Muscle of leg (tissue), 3 donors: ENCODE measurements at regions not wholly inside any gene's neighbourhood (a gene's known extent, or its start where the extent isn't known, plus 50 kb on each side); places are given as distances from the start of the nearest gene placed in this dataset.

ENCODE experiments used
- DNase-seq: peaks from one replicate; pipeline ENCODE4 v3.0.0; 2013
- H3K27ac ChIP-seq: one replicate; pipeline ENCODE4 v1.5.1; 2013; ENCODE audit warnings: mild to moderate bottlenecking, low read length, control low read depth
- H3K27me3 ChIP-seq: one replicate; pipeline ENCODE4 v1.6.1; 2013; ENCODE audit warnings: low read length; ENCODE audit not compliant: control insufficient read depth, insufficient read depth
- H3K36me3 ChIP-seq: one replicate; pipeline ENCODE4 v1.6.1; 2013; ENCODE audit warnings: low read length; ENCODE audit not compliant: control insufficient read depth, insufficient read depth
- H3K4me1 ChIP-seq: one replicate; pipeline ENCODE4 v1.6.1; 2013; ENCODE audit warnings: low read length; ENCODE audit not compliant: control insufficient read depth, insufficient read depth
- H3K4me3 ChIP-seq: one replicate; pipeline ENCODE4 v1.5.1; 2013; ENCODE audit warnings: low read length, control low read depth
- H3K9me3 ChIP-seq: replicated peaks from 2 replicates; pipeline ENCODE4 v1.6.1; 2013; ENCODE audit warnings: low read depth, low read length; ENCODE audit not compliant: control insufficient read depth
- WGBS: methylation state at CpG from one replicate; pipeline ENCODE4 v1.1.5; 2013; ENCODE audit warnings: missing lambda C conversion rate; ENCODE audit not compliant: insufficient coverage; 5-methylcytosine and 5-hydroxymethylcytosine counted together

DNA sequence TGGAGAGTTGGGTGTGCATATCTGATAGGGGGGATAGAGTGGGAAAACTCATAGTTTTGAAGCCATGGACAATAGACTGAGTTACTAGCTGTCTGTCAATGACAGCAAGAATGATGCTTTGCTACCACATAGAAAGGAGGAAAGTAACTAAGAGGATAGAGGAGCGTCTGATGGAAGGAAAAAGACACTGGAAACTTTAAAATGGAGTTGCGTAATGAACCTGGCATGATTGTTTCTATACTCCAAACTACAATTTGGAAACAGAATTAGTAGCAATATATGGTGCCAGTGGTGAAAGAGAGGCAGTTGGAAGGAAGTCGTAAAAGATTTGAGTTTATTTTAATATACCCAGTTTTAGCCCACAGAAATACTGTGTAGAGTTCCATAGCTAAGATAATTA lies 163.6 kb downstream of the TUSC7 start:
- no CpG with 5 or more reads among the region's 3 CpGs for WGBS
- no peak overlapping the region for H3K4me3 ChIP-seq
- no peak overlapping the region for H3K27ac ChIP-seq
- H3K9me3 ChIP-seq: peaks cover 2% of the 10 kb centered on the region
- H3K27me3 ChIP-seq: no peaks in the 10 kb centered on the region
- no peaks in the 10 kb centered on the region for H3K4me1 ChIP-seq
- no peak for DNase-seq
- no peaks in the 10 kb centered on the region for H3K36me3 ChIP-seq

DNA sequence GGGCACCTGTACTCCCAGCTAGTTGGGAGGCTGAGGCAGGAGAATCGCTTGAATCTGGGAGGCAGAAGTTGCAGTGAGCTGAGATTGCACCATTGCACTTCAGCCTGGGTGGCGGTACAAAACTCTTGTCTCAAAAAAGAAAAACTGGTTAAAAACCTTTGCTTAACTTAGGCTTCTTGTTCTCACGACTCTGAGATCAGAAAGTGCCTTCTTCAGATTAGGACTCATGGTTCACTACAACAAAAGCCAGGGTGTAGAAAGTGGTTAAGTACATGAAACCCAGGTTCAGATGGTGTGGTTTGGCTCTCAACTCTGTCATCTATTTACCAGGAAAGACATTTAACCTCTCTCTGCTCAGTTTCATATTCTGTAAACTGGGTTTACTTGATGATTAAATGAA lies 168.4 kb downstream of the TUSC7 start:
- WGBS: 95% methylated on average over 3 of the region's 3 CpGs
- no peak overlapping the region for H3K4me3 ChIP-seq
- H3K27me3 ChIP-seq: no peaks in the 10 kb centered on the region
- H3K9me3 ChIP-seq: peaks cover 2% of the 10 kb centered on the region
- H3K36me3 ChIP-seq: no peaks in the 10 kb centered on the region
- H3K27ac ChIP-seq: no peak overlapping the region
- no peak for DNase-seq
- no peaks in the 10 kb centered on the region for H3K4me1 ChIP-seq

DNA sequence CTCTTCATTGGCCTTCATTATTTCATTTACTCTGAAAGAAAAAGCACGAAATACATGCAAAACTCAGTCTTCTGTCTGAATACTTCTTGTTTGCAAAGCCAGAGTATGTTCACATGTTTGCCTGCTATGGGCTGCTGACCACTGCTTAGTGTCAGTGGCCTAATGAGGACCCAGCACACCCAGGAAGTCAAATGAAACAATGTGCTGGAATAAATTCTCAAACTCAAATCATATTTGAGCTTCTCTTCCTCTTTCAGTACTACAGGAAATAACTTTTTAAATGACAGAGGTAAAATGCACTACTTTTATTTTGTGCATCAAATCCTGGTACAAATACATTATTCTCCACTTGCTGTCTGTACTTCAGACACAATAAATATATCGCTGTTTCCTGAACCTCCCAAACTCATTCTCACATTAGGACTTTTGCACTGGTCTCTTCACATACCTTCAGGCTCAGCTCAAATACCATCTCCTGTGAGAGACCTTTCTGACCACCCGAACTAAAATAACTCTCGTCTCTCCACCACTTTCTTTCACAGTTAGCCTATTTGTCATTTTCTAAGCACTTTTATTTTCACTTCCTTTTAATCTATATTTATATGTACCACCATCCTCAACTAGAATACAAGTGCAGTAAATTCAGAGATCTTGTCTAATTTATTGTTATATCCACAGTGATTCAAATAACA lies 176.8 kb downstream of the TUSC7 start:
- H3K27me3 ChIP-seq: no peaks in the 10 kb centered on the region
- WGBS: 70% methylated on average over 2 of the region's 4 CpGs
- no peaks in the 10 kb centered on the region for H3K9me3 ChIP-seq
- no peak overlapping the region for H3K4me3 ChIP-seq
- H3K27ac ChIP-seq: no peak overlapping the region
- H3K4me1 ChIP-seq: no peaks in the 10 kb centered on the region
- DNase-seq: no peak
- H3K36me3 ChIP-seq: no peaks in the 10 kb centered on the region

DNA sequence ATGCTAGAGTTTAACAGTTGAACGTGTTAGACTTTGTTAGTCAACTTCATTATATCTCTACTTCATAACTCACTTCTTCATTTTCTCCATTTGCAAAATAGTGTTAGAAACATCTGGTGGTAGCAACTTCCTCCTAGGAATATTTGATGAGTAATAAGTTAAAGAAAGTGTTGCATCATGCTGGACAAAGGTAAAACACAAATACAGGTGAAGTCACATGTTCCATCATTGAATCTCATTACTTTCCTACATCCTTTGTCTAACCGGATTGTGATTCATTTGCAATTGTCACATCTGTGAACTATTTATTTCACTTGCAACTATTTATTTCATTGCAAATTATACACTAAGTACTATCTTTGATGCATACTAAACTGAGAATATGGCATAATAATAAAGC lies 186.5 kb downstream of the TUSC7 start:
- no peak for DNase-seq
- Histone ChIP-seq H3K4me1 (no peaks in the 10 kb centered on the region), H3K36me3 (no peaks in the 10 kb centered on the region), H3K27me3 (no peaks in the 10 kb centered on the region), H3K4me3 (no peak overlapping the region), H3K9me3 (no peaks in the 10 kb centered on the region), H3K27ac (no peak overlapping the region)
- WGBS: no CpG with 5 or more reads among the region's 2 CpGs

DNA sequence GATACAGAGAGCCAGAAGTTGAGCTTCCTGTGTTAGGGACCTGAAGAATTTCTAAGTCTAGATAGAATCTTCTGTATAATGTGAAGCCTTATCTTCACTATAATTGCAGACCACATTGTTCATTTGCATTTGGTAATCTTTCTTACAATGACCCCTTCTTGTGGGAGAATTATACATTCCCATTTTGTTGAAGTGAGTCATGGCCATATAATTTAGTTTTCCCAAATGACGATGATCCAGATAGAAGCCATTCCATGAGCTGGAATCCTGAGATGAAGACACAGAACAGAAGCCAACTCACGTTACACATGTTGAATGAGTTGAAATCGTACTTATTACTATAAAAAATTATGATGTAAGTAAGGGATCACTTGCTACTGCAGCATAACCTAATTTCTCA lies 187.8 kb downstream of the TUSC7 start:
- WGBS: no CpG with 5 or more reads among the region's 3 CpGs
- Histone ChIP-seq H3K27me3 (no peaks in the 10 kb centered on the region), H3K27ac (no peak overlapping the region), H3K36me3 (no peaks in the 10 kb centered on the region), H3K9me3 (no peaks in the 10 kb centered on the region), H3K4me3 (no peak overlapping the region), H3K4me1 (no peaks in the 10 kb centered on the region)
- DNase-seq: no peak

DNA sequence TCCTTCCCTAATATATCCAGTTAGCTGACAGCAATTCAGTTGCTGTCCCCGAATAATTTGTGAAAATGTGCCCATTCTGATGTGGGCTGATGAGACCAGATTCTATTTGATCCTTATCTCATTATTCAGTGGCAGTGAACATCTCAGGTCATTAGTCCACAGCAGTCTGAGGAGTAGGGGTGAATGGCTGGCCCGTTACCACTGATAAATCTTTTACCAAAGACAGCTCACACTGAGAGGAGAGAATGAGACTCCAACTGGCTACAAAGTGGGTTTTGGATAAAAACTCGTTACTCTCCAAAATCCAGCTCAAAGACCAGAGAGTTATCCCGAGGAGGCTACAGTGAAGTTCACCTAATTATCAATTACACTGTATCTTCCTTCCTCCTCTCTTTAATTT lies 189.7 kb downstream of the TUSC7 start:
- WGBS: 80% methylated on average over 1 of the region's 4 CpGs
- DNase-seq: no peak
- Histone ChIP-seq H3K36me3 (no peaks in the 10 kb centered on the region), H3K4me1 (no peaks in the 10 kb centered on the region), H3K4me3 (no peak overlapping the region), H3K9me3 (no peaks in the 10 kb centered on the region), H3K27ac (no peak overlapping the region), H3K27me3 (no peaks in the 10 kb centered on the region)

DNA sequence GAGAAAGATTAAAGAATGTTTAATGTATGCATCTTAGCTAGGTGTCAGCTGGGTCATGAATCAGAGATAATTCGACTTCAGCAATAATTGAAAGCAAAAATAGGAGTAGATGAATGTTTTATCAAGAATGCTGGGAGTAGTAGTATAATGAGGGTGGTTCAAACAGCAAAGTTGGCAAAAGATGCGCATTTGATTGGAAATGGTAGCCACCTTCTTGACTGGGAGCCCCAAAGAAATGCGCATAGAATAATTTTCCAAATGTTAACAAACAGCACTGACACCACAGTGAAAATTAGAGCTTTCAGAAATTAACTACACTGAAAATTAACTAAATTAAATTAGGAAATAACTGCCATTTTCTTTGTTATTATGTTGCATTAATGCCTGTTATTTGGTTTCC lies 195.8 kb downstream of the TUSC7 start:
- 88% methylated on average over 1 of the region's 3 CpGs for WGBS
- Histone ChIP-seq H3K27ac (no peak overlapping the region), H3K9me3 (no peaks in the 10 kb centered on the region), H3K27me3 (no peaks in the 10 kb centered on the region), H3K4me3 (no peak overlapping the region), H3K36me3 (no peaks in the 10 kb centered on the region), H3K4me1 (no peaks in the 10 kb centered on the region)
- no peak for DNase-seq

DNA sequence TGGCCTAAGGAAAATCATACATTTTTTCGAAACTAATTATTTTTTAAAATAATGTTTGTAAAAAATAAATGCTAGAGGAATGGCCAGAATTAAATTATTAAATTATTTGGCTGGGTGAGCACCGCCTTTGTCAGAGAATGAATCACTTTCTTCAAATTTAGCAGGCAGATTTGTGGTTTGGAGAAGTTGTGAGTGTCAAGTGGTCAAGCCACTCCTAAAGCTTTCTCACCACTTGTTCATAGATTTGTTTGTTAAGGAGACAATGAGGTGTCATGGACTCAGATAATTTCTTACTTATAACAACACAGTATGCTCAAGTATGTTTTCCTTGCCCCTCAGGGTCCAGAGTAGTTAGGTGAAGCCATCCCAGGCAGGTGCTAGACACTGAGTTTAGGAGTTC lies 196.2 kb downstream of the TUSC7 start:
- H3K36me3 ChIP-seq: no peaks in the 10 kb centered on the region
- H3K27me3 ChIP-seq: no peaks in the 10 kb centered on the region
- H3K9me3 ChIP-seq: no peaks in the 10 kb centered on the region
- 80% methylated on average over 1 of the region's 2 CpGs for WGBS
- DNase-seq: no peak
- H3K4me3 ChIP-seq: no peak overlapping the region
- H3K27ac ChIP-seq: no peak overlapping the region
- H3K4me1 ChIP-seq: no peaks in the 10 kb centered on the region

DNA sequence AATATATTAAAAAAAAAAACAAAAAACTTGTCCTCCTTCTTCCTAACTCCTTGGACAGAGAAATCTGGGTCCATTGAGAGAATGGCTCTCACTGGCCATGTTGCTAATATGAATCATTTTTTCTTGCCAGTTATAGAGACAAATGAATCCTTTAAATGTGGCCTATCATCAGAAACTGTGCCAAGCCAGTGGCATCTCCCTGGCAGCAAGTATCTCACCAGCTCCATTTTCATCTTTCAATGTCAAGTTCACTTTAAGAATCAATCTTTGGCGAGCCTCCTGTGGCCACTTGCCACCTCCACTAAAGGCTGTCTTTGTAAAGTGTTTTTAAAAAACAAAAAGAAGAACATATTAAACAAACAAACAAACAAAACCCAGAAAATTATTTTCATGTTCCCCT lies 202.5 kb downstream of the TUSC7 start:
- WGBS: no CpG with 5 or more reads among the region's 1 CpG
- Histone ChIP-seq H3K9me3 (no peaks in the 10 kb centered on the region), H3K27ac (no peak overlapping the region), H3K4me1 (no peaks in the 10 kb centered on the region), H3K36me3 (no peaks in the 10 kb centered on the region), H3K27me3 (no peaks in the 10 kb centered on the region), H3K4me3 (no peak overlapping the region)
- DNase-seq: no peak

DNA sequence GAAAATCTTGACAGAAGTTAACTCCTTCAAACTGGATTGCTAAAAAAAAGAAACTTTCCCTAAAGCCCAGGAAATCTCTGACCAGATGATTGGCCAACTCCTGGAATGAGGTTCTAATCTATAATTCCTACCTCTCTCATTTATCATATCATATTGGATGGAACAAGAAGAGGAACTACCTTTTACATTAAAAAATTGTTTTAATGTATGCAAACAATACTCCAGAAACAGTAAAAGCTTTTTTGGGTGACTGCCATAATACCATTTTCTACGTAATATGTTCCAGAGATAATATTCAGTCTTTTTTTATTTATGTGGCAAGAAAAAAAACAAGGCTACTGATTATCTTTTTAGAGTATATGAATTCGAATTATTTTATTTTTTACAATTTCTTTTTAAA lies 204.4 kb downstream of the TUSC7 start:
- Histone ChIP-seq H3K9me3 (no peaks in the 10 kb centered on the region), H3K27me3 (no peaks in the 10 kb centered on the region)
- no CpG with 5 or more reads among the region's 2 CpGs for WGBS

DNA sequence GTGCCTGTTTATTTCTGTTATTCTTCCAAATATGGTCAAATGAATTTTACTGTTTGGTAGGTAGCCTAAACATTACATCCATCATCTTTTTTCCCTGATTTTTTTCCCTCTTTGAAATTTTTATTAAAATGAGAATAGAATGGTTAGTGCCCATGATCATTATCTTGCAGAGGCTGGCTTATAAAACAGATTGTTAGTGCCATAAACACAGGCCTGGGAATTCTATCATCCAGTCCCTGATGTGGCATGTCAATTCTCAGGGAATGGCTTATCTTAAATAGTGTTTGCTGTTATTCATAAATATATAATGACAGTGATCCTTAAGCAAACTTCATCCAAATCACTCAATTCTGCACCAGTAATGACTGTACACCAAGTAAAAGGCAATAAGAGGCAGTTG lies 207.3 kb downstream of the TUSC7 start:
- H3K36me3 ChIP-seq: no peaks in the 10 kb centered on the region
- no peak overlapping the region for H3K27ac ChIP-seq
- no peaks in the 10 kb centered on the region for H3K4me1 ChIP-seq
- H3K4me3 ChIP-seq: no peak overlapping the region
- H3K9me3 ChIP-seq: no peaks in the 10 kb centered on the region
- DNase-seq: no peak
- H3K27me3 ChIP-seq: no peaks in the 10 kb centered on the region

More for the DNA sequence above, 204.4 kb downstream of the TUSC7 start:
- Histone ChIP-seq H3K36me3 (no peaks in the 10 kb centered on the region), H3K4me3 (no peak overlapping the region), H3K27ac (no peak overlapping the region), H3K4me1 (no peaks in the 10 kb centered on the region)
- no peak for DNase-seq
